NCI-H1092 (cell line): ENCODE measurements at regions not wholly inside any gene's neighbourhood (a gene's known extent, or its start where the extent isn't known, plus 50 kb on each side); places are given as distances from the start of the nearest gene placed in this dataset.

ENCODE experiments used
- DNase-seq: peaks from one replicate; lab custom pipeline; 2025; lab: John Stamatoyannopoulos, UW

DNA sequence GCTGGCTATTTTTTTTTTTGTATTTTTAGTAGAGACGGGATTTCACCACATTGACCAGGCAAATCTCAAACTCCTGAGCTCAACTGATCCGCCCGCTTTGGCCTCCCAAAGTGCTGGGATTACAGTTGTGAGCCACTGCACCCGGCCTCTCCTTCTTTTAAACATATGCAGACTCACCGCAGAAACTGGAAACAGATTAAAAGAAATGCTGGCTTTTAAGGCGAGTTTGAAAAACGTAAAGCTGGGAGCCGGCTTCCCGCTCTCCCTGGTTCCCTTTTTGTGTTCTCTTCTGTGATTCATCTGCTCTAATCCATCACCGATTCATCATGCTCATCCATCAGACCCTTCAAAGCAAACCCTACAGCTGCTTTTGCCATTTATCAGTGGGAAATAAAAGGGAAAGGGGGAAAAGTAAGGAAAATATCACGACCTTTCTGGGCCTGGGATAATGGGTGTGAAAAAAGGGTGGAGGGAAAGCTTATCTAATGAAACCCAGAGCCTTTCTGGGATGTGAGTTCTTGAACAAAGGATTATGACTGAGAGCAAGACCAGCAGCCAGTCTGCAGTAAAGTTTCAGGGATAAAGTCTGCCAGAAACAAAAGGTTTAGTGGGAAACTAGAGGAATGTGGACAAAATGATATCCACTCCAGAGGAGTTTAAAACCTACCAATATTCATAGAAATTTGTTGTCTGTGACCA is 92.3 kb upstream of the LRIG1 start:
- DNase-seq = no peak

DNA sequence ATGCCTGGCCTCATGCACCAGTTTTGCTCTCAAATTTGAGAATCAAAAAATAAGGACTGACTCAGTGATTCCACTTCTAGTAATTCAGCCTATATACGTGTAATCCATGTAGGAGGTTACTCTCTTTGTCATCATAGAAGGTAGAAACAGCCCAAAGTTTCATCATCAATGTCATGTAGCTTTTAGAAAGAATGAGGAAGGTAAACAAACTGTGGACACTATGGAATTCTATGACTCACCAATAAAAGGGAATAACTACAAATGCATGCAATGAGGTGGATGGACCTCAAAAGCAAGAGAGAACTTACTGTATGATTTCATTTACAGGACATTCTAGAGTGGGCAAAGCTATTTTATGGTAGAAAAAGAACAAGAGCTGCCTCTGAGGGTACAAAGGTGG is 93.2 kb upstream of the LRIG1 start:
- DNase-seq = no peak

DNA sequence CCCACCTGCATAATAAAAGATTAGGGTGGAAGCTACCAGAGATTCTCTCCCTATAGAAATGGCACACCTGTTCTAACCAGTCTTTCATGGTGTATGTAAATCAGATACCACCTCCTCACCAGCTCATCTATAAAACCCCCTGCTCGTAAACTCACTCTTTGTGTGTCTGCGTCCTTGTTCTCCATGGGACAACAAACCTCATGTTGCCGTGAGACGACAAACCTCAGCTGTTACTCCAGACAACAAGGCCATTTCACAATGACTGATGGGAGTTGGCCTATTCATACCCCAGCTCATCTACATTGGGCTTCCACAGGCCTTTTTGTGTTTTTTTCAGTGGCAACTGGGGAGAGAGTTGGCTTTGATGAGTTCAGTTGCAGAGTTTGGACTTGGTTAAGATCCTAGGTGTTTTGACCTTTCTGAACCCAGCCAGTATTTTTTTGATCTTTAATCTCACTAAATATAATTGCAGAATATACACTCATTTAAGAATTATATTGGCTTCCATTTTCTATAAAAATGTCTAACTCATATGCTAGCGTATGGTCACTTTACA is 96.6 kb upstream of the LRIG1 start:
- no peak for DNase-seq

DNA sequence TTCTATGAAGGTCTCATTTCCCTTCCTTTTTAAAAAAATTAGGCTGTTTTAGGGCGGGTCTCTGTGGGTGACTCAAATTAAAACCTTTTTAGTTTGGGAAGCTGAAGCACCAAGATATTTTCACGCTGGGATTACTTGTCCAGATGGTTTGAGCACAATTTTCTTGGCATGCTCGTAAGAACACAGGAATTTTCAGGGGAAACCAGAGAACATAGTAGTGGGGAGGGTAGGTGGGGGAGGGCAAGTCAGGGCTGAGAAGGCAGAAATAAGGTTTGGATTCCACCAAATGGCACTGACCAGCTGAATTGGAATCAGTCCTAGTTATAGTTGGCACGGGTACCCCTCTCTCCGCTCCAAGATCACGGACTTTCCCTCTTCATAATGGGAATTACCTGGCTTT is 97.3 kb upstream of the LRIG1 start:
- no peak for DNase-seq

DNA sequence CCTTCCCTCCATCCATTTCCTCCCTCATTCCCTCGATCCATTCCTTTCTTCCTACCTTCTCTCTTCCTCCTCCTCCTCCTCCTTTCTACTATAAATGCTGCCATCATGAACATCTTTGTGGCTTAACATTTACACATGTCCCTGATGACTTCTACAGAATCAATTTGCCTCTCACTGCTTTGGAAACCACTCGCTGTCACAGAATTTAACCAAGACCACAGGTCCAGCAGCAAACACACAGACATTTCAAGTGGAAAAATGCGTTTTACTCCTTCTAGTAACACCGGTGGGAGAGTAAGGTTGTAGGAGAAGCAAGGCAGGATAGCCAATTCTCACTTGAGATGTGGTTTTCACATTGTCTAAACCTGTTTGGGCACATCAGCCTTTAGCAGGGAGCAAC is 101.4 kb upstream of the LRIG1 start:
- no peak for DNase-seq

DNA sequence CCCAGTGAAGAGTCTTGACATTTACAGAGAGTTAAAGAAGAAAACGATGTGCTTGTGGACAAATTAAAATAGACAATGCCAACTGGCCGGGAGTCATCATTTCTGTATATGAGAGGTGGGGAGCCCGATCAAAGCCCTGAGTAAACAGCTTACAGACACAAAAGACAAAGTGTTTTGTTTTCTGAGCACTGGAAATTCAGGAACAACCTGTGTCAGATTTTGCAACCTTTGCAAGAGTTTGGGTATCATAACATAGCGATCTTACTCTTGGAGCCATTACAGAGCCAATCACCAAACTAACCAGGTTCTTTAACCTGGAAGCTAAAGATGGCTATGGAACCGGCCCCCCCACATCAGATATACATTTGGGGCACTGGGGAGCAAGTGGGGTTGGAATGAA is 101.9 kb upstream of the LRIG1 start:
- DNase-seq = no peak

DNA sequence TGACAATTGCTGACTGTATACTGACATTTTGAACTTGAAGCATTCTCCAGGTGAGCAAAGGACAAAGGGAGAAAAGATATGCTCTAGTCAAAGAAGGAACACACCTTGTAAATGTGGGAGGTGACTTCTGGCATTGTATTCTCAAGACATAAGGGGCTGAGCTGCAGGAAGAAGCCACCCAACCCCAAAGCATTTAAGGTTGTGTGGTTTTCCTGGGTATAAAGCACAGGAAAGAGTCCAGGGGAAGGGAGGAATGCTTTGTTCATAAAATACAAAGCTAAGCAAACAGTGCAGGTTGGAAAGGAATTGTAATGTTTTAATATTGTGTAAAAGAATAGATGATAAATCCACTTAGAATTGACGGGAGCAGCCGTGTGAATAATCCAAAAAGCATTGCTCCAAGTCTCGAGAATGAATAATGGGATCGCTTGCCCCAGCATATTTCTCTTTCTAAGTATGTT is 102.4 kb upstream of the LRIG1 start:
- no peak for DNase-seq

DNA sequence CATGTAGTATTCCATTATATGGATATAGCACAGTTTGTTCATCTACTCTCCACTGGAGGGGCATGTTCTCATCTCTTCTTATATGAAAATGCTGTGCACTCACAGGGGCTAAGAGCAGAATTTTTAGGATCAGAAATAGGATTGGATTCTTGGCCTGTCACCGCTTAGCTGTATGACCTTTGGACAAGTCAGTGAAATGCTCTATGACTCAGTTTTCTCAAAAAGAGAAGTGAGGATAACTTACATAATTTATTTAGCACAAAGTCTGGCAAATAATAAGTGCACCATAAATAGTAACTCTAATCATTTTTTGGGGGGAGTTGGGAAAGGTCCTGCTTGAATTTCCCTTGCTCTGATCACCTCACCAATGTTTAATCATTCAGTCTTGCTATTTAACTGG is 103.7 kb upstream of the LRIG1 start:
- no peak for DNase-seq

DNA sequence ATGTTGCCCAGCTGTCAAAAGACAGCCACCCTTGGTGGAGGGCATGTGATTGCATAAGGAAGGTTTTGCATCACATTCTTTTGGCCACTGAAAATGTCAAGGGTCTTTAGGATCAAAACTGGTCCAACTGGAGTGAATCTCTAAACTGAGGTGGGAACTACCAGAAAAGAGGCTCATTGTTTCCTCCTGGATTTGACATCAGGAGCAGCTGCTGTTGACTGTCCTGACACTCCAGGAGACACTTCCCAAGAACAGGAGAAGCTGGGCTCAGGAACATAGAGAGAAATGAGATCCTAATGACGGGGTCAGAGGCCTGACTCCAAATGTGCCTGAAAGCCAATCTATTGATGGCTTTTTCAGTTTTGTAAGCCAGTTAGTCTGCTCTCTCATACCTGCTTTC is 105.3 kb upstream of the LRIG1 start:
- no peak for DNase-seq

DNA sequence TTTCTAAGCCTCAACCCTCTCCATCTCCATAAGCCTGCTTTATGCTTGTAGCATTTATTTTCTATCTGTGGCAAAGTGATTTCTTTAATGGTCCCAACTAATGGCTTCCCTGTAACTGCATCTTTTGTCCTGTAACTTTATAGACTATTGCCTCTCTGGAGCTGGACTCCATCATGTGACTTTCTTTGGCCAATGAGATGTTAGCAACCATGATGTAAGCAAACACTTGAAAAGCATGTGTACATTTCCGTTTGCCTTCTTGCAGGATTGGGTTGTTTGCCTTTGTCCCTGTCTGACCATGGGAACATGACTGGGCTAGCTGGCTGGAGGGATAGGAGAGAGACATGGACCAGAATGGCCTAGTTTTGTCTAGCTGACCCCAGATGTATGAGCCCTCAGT is 106.0 kb upstream of the LRIG1 start:
- no peak for DNase-seq

DNA sequence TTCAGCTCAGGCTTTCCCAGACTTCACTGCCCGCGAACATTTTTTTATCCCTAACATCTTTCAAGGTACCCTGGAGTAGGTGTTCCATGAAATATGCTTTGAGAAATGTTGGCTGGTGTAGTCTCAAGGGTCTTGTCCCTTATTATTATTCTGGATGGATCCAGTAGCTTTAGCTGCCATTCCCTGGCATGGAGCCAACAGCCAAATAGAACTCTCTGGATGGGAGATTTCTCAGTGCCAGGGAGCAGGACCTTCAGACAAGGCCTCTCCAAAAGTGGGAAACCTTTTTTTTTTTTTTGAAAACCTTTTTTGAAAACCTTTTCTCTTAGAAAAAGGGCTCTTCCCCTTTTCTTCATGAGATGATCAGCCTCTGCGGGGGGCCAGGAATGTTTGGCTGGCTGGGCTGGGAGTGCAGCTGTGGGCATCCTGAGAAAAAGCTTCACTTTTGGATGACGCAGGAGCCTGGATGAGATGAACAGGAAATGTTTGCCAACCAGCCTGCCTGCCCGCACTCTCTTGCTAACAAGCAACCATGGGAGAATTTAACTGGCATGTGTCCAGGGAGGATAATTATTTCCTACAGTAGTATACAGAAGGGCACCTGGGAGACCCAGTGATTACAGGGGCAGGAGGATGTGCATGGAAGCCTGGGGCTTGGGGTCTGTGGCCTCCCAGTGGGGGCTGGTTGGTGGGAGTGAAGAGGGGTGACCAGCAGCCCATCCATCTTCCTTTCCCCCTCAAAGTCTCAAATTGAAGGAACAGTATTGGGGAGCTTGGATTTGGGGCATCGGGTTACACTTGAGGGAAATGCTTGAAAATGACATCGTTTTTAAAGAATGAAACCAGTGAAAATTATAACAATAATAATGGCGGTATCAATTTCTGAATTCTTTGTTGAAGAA is 109.1 kb upstream of the LRIG1 start:
- peak; percentile 82 for DNase-seq

DNA sequence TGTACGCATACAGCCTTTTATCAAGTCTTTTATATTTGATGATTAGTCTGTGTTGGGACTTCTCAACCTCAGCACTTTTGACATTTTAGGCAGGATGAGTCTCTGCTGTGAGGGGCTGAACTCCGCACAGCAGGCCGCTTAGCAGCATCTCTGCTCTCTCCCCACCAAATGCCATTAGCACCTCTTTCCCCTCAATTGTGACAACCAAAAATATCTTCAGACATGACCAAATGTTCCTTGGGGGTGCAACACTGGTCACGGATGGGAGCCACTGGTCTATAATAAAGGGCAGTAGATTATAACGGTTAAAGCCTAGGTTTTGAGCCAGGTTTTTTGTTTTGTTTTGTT is 109.7 kb upstream of the LRIG1 start:
- DNase-seq = no peak

DNA sequence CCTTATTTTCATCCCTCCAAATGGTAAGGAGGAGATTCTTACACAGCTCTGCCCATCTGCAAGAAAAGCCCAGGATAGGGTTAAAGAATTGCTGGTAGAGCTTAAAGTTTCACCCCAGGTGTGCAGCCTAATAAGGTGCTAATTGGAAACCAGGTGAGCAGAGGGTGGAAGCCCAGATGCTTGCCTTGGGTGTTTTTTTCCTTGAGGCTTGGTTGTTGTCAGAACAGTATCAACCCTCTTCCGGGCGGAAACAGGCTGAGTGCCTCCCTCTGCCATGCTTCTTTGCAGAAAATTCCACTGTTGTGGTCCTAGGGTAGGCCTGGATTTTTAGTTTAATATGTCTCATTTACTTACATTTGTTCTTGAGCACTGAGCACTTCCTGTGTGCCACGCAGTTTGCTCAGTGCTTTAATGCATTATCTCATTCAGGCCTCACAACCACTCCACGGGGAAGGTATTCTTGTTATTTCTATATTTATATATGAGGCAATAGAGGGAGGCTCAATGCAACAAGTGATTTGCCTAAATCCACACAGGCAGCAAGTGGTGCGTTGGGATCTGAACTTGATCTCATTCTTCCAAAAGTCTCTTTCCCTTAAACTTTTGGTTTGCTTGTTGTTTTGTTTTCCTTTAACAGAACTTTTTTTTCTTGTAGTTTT is 115.0 kb upstream of the LRIG1 start:
- no peak for DNase-seq

DNA sequence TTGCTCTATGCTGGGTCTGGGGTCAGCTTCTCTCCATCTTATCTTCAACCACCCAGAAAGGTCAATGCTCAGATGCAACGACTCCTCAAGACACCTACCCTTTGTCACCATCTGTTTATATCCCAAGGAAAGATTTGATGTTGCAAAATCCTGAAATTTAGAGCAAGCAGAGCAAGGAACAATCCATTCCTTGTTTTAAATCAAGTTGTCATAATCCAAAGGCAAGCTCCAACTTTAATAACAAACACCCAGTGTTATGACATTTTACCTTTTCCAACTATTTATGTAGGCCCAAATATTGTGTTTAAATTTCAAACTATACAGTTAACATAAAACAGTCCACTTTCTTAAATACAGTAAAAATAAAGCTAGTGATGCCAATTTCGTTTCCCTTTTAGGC is 116.5 kb upstream of the LRIG1 start:
- no peak for DNase-seq

DNA sequence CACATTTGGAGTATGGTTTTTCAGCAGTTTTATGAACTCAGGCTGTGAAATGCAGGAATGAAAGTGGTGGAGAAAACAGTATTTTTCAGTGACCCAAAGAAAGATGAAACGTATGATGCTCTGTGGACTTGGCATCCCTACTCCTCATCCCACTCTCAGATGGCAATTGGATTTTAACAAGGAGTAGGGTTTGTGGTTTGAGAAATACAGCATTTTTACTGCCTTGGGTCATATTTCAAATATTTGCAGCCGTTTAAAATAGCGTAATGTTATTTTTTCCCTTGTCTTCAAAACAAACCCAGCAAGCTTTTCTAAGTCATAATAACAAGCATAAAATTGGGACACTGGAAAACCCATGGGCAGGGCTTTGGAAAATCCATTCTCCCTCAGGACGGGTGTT is 117.2 kb upstream of the LRIG1 start:
- DNase-seq = no peak

DNA sequence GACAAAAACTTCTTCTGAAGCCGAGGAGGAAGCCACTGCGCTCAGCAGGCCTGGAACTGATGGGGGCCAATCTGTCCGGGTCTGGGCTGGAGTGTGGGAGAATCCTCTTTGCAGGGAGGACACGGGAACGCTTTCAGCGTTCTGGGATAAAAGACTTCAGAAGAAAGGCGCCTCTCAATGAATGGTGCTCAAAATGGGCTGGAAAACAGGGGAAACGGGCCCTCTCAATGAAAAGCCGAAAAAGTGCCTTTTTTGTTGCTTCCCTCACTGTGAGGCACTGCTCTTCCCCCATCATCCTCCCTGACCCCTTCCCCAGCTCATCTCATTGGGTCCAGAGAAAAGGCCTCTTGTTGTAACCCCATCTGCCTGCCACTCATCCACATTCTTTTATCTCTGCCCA is 119.5 kb upstream of the LRIG1 start:
- no peak for DNase-seq

DNA sequence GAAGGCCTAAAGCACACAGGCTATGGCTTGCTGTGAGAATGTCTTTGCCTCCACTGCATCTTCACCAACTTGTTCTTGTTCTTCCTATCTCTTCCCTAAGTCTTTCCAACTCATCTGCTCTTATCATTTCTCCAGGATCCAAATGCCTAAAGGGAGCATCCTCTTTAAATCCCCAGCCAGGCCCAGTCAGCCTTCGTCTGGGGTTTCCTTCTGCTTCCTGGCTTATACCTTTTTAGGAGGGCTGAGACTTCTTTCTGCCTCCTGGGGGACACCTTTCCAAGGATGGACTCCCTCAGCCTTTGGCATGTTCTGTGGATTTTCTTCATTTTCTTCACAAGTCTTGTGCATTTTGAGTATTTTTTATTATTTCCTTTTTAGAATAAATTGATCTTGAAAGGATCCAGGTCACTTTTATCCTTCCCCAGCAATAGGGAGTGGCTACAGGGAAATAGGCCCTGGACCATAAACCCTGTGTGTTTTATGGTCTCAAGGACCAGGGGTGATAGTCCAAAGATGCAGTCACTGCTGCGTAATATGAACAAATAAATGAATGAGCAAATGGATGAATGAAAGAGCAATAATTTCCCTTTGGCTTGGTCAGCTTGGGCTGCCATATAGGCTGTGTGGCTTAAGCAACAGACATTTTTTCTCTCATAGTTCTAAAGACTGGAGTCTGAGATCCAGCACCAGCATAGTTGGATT is 122.1 kb upstream of the LRIG1 start:
- DNase-seq = no peak

DNA sequence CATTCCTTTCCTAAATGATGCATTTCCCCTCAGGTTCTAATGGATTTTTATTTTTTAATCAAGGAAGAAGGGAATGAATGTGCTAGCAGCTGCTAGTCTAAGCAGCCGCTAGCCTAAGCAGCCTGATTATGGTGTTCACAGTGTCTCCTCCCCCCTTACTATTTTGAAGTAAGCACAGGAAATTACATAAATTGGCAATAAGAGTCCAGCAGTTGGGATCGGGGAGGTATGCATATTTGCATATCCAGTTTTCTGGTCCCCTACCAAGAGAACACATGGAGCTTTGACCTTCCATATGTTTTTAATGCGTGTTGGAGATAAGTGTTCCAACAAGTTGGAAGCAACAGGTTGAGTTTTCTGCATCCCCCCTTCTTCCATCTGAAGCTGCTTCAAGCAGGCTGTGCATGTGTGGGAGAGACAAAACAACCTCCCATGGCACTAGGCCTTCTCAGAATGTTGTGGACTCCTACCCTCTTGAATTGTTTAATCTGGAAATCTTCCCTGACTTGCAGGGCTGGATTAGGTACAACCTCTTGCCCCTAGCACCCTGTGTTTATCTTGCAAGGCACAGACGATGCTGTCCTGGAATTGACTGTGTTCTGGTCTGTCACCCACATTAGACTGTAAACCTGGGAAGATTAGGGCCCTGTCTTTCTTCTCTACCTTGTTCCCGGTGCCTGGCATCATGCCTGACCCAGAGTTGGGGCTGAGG is 124.8 kb upstream of the LRIG1 start:
- DNase-seq = no peak

DNA sequence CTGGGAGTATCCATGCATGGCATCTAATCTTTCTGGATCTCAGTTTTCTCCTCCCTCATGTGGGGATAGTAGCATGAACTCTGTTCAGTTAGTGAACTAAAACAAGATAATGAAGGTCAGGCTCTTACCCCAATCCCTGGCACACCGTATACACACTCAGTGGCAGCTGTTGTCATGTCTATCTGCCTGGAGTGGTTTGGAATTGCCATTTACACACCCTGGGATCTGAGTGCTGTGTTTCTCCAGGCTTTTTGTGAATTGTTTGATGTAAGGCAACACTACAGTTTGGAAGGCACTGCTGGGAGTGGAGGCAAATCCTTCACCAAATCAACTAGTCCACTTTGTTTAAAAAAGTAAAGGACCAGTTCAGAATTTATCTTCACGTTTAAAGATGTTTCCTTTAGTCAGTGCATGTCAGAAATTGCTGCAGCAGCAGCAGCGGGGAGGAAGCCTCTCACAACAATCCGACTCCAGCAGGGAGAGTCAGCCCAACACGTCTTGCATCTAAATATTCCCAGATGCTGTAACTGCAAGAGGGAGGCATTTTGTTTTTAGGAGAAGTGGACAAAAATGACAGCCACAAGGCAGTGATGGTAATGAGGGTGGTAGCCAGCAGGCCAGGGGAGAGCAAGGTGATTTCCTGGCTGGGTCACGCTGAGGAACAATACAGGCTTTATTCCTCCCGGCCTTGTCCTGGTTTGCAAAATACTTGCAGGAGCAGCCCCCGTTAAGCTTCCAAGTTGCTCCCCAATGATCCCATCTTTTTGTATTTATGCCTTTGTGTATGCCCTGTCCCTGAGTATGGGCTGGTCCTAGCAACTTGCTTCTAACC is 128.5 kb upstream of the LRIG1 start:
- no peak for DNase-seq

DNA sequence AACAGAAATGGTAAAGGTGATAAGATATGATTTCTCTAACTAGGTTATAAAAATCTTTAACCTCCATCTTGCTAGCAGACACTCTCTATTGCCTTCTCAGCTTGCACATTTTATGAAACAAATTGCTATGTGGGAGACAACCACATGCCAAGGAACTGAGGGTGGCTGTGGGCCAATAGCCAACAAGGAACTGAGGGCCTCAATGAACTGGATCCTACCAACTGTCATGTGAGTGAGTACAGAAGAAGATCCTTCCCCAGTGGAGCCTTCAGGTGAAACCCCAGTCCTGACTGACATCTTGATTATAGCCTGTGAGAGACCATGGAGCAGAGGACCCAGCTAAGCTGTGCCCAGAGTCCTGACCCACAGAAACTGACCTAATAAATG is 129.2 kb upstream of the LRIG1 start:
- DNase-seq = no peak
